SU-DHL-6 (cell line): ENCODE measurements at regions not wholly inside any gene's neighbourhood (a gene's known extent, or its start where the extent isn't known, plus 50 kb on each side); places are given as distances from the start of the nearest gene placed in this dataset.

Experiments used
- H2AFZ ChIP-seq: fragments of 200-600 bp; sonication (generic); 2 replicates; pipeline ENCODE4 v1.6.1; 2014; ENCODE audit warnings: low read depth, mild to moderate bottlenecking, moderate library complexity, mixed read lengths, antibody characterized with exemption, low read length; ENCODE audit not compliant: severe bottlenecking
- H3F3A ChIP-seq: fragments of 200-600 bp; shearing (Covaris generic); 2 replicates; pipeline ENCODE4 v1.6.0; 2016; ENCODE audit warnings: antibody characterized with exemption, mild to moderate bottlenecking; ENCODE audit not compliant: insufficient read depth
- H3K27ac ChIP-seq: fragments of 200-600 bp; sonication (generic); 2 replicates; pipeline ENCODE4 v1.5.1; 2016; ENCODE audit warnings: low read depth, mild to moderate bottlenecking, low read length, moderate library complexity, mixed read lengths
- H3K27me3 ChIP-seq: fragments of 200-600 bp; sonication (generic), shearing (Covaris generic); 2 replicates; pipeline ENCODE4 v1.6.0; 2014; ENCODE audit warnings: mild to moderate bottlenecking, low read length
- H3K36me3 ChIP-seq: fragments of 200-600 bp; sonication (generic); 2 replicates; pipeline ENCODE4 v1.6.1; 2014; ENCODE audit warnings: mild to moderate bottlenecking, low read length, mixed read lengths
- H3K4me2 ChIP-seq: fragments of 300-600, 200-600 bp; shearing (Covaris generic), sonication (generic); 2 replicates; pipeline ENCODE4 v1.6.0; 2014; ENCODE audit warnings: low read length, low read depth, mild to moderate bottlenecking; ENCODE audit not compliant: poor library complexity, severe bottlenecking
- H3K4me3 ChIP-seq: fragments of 200-600 bp; sonication (generic); 2 replicates; pipeline ENCODE4 v1.5.1; 2014; ENCODE audit warnings: antibody characterized with exemption, low read length, mild to moderate bottlenecking, mixed read lengths; ENCODE audit not compliant: insufficient read depth, poor library complexity, severe bottlenecking
- H3K79me2 ChIP-seq: fragments of 200-600 bp; sonication (generic); 2 replicates; pipeline ENCODE4 v1.6.1; 2014; ENCODE audit warnings: mild to moderate bottlenecking, low read length, moderate library complexity; ENCODE audit not compliant: insufficient read depth
- H3K9ac ChIP-seq: fragments of 200-600 bp; sonication (generic); 2 replicates; pipeline ENCODE4 v1.7.0; 2014; ENCODE audit warnings: mild to moderate bottlenecking, low read length
- H3K9me2 ChIP-seq: fragments of 200-600 bp; sonication (generic); replicated peaks from 2 replicates; pipeline ENCODE4 v1.6.1; 2014; ENCODE audit warnings: low read length; ENCODE audit not compliant: insufficient read depth
- H3K9me3 ChIP-seq: fragments of 200-600 bp; sonication (generic); 2 replicates; pipeline ENCODE4 v1.6.1; 2014; ENCODE audit warnings: low read length, mixed read lengths; ENCODE audit not compliant: insufficient read depth
- H4K20me1 ChIP-seq: fragments of 200-600 bp; sonication (generic); 2 replicates; pipeline ENCODE4 v1.6.1; 2014; ENCODE audit warnings: low read depth, mild to moderate bottlenecking, antibody characterized with exemption, low read length, moderate library complexity, mixed read lengths
- CTCF ChIP-seq: fragments of 200-600 bp; sonication (generic); IDR thresholded peaks from one replicate; pipeline ENCODE4 v1.5.1; 2017; ENCODE audit warnings: antibody characterized with exemption, mild to moderate bottlenecking, low read length, moderate library complexity; ENCODE audit not compliant: insufficient read depth, poor library complexity, severe bottlenecking
- EZH2phosphoT487 ChIP-seq: fragments of 200-600 bp; sonication (generic), shearing (Covaris generic); conservative IDR thresholded peaks from 2 replicates; pipeline ENCODE4 v1.6.1; 2018; ENCODE audit warnings: mild to moderate bottlenecking, antibody characterized with exemption, low read length, moderate library complexity, mixed read lengths

- Histone ChIP-seq H3F3A (no peaks in the 10 kb centered on the region), H2AFZ (no peak overlapping the region), H3K79me2 (no peaks in the 10 kb centered on the region), H3K4me2 (no peak overlapping the region), H3K9ac (no peak overlapping the region), H3K4me3 (no peak overlapping the region), H3K36me3 (no peaks in the 10 kb centered on the region), H3K9me3 (no peaks in the 10 kb centered on the region; the same call in 1 of the 2 replicates), H3K27ac (no peak overlapping the region), H4K20me1 (no peaks in the 10 kb centered on the region), H3K27me3 (no peaks in the 10 kb centered on the region), H3K9me2 (no peaks in the 10 kb centered on the region)
- TF ChIP-seq CTCF (no peak), EZH2phosphoT487 (no peak)
These were observed 78.7 kb upstream of the RUNX1 start for GRCh38 chr21:35127851-35128250.

DNA sequence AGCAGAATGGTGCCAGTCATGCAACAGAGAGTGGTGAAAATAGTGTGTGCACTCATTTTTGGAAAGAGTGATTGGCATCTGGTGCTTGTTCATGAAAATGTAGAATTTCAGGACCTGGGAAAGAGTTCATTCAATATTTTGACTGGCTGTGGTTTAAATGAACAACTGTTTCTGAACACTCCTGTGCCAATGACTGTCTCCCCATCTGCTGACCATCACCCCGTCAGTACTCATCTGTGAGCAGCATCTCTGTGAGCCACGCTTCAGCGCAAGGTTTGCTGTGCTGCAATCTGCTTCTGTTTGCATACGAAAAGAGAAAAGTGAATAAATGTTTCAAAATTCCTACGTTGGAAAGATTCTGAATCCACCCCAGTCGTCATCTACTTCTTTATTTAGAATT lies 77.9 kb upstream of the RUNX1 start:
- Histone ChIP-seq H3K4me3 (no peak overlapping the region), H3K4me2 (no peak overlapping the region), H3K27me3 (no peaks in the 10 kb centered on the region), H2AFZ (no peak overlapping the region), H3K9me3 (no peaks in the 10 kb centered on the region; the same call in 1 of the 2 replicates), H3F3A (no peaks in the 10 kb centered on the region), H3K9ac (no peak overlapping the region), H3K27ac (no peak overlapping the region), H3K9me2 (no peaks in the 10 kb centered on the region), H3K36me3 (no peaks in the 10 kb centered on the region), H3K79me2 (no peaks in the 10 kb centered on the region), H4K20me1 (no peaks in the 10 kb centered on the region)
- TF ChIP-seq EZH2phosphoT487: no peak
- TF ChIP-seq CTCF: no peak

GRCh38 chr21:35120631-35121180 lies 71.6 kb upstream of the RUNX1 start:
- H3F3A ChIP-seq: no peaks in the 10 kb centered on the region
- no peaks in the 10 kb centered on the region for H3K36me3 ChIP-seq
- H4K20me1 ChIP-seq: no peaks in the 10 kb centered on the region
- no peaks in the 10 kb centered on the region for H3K79me2 ChIP-seq
- H3K9me2 ChIP-seq: no peaks in the 10 kb centered on the region
- no peak for TF ChIP-seq CTCF
- TF ChIP-seq EZH2phosphoT487: no peak
- no peak overlapping the region for H3K9ac ChIP-seq
- H3K9me3 ChIP-seq: no peaks in the 10 kb centered on the region; the same call in 1 of the 2 replicates
- no peak overlapping the region for H2AFZ ChIP-seq
- no peak overlapping the region for H3K27ac ChIP-seq
- H3K27me3 ChIP-seq: no peaks in the 10 kb centered on the region
- no peak overlapping the region for H3K4me2 ChIP-seq
- no peak overlapping the region for H3K4me3 ChIP-seq
